ENCODE measurements at regions not wholly inside any gene's neighbourhood (a gene's known extent, or its start where the extent isn't known, plus 50 kb on each side); places are given as distances from the start of the nearest gene placed in this dataset.

- intact Hi-C loops (cut with micrococcal nuclease) = no loop called here
These were observed 238.2 kb upstream of the HTR2A start for GRCh38 chr13:47134939-47135489.

DNA sequence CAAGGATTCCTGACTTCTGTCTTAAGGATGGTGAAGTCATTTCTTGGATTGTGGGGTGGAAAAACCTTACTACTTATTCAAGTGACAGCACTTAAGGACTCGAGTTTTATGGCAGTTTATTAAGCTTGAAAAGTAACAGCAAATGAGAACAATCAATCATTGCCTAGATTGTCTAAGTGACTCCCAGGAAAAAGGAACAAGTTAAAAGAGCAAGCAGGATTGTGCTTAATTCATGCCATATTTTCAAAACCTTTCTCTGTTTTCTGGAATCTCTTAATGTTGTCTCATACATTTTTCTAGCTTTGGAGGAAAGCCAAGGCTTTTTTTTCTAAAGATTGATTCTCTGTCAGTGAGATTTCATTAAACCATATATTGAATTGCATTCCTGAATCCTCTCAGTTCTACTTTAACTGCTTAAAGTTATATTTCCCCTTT is 236.2 kb upstream of the HTR2A start:
- intact Hi-C loops (cut with micrococcal nuclease) = no loop called here

DNA sequence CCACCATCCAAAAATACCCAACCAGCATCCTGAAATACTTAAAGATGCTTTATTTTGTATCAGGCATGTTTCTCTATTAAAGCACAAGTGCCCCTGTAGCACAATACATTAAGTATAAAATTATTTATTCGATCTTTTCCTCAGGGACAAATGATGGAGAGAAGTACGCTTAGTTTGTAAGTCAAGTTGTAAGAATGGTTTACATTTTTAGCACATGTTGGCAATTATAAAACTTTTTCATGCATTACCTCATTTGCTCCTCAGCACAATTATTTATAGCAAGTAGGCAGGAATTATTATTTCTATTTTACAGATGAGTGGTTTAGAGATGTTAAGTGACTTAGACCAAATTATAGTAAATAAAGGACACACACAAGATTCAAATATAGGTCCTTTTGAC is 232.6 kb upstream of the HTR2A start:
- intact Hi-C loops (cut with micrococcal nuclease) = no loop called here

DNA sequence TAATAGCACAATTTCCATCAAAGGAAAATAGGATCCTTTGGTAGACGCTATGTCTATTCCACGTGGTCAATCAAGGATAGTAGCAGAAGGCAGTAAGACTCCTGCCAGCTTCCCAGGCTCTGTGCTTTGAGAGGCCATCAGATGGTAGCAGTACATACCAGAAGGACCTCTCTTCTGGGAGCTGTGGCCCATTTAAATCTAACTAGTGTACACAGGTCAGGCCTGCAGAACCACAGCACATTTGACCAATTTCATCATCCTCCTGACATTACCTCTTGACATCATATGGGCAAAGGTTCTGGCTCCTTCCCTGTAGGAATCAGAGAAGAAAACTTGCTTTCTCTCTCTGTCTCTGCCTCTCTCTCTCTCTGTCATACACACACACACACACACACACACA is 229.6 kb upstream of the HTR2A start:
- intact Hi-C loops (cut with micrococcal nuclease) = no loop called here

DNA sequence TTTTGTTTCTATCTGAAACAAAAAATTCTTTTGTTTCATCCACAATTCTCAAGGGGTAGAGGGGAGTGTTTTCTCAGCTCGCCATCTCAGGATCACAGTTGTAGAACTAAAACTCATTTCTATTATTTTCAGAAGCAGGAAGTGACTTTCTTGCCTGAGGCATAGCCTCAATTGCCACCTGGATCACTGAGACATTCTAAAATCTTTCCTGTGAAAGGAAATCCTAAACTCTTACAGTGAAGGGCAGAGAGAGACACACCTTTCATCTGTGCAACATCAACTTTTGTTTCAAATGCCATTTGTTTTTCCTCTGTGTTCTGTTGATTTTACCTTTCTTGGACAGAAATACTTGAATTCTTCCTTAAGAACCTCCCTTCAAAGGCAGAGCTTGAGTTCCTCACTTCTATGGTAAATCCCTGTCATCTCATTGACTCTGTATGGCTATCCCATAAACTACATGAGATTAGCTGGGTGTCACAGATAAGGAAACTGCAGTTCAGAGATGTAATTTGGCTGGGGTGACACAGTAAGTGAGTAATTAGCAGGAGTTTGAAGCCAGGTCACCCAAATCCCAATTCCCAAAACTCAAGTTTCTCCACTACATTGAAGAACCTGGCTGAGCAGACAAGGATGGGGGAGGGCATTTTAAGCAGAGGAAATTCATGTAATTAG is 224.4 kb upstream of the HTR2A start:
- intact Hi-C loops (cut with micrococcal nuclease) = no loop called here

- intact Hi-C loops (cut with micrococcal nuclease) = no loop called here
These were observed 223.4 kb upstream of the HTR2A start for GRCh38 chr13:47120282-47120681.

- intact Hi-C loops (cut with micrococcal nuclease) = no loop called here
These were observed 222.9 kb upstream of the HTR2A start for GRCh38 chr13:47119575-47120235.

DNA sequence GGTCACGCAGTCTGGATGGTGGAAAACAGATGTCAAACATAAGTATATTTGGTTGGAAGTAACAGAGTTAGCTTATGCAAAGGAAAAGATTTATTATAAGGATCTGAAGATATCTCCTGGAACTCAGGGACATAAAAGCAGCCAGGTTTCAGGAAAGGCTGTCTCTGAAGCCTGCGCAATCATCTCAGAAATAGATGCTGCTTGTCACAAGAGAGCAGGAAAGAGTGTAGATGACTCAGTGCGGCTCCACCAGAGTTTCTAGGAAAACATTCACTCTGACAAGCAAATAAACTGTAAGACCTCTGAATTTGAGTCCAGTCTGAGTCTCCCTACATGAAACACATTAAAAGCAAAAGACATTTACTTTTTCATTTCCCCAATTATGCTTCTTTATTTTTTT is 220.4 kb upstream of the HTR2A start:
- intact Hi-C loops (cut with micrococcal nuclease) = no loop called here

DNA sequence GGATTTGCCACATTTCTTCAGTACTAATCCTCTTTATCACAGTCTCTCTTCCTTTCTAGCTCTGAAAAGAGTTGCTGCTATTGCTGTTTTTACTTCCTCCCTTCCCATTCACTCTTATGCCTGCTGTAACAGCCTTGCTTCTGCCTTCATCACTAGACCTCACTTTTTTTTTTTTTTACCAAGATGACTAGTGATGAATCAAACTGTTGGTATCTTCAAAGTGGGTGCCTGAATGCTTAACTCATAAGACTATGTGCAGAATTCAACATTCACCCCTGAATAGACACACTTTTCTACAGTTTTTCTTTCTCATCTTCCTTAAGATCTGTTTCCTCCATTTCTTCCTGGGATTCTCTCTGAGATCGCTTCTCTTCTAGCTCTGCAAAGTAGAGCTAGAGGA is 217.2 kb upstream of the HTR2A start:
- intact Hi-C loops (cut with micrococcal nuclease) = no loop called here

DNA sequence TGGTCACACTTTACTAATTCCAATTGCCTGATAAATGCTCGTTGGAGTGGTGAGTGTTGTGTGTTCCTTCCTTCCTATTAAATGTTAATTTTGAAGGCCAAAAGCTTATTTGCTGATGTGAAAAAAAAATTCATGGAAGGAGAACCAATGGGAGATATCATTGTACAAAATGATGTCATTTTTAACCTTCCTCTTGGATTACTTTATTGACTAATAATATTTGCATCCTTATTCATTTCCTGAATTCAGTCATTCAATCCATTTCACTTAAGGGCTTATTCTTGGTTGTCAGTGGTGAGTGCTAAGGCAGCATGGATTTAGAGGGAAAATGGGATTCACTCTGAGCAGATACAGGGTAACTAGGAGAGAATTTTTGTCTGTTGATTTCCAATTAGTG is 216.0 kb upstream of the HTR2A start:
- intact Hi-C loops (cut with micrococcal nuclease) = no loop called here

GRCh38 chr13:47112205-47112902 is 215.5 kb upstream of the HTR2A start:
- intact Hi-C loops (cut with micrococcal nuclease) = no loop called here

GRCh38 chr13:47111499-47111898 is 214.6 kb upstream of the HTR2A start:
- intact Hi-C loops (cut with micrococcal nuclease) = no loop called here

- intact Hi-C loops (cut with micrococcal nuclease) = no loop called here
These were observed 214.0 kb upstream of the HTR2A start for GRCh38 chr13:47110833-47111240.

GRCh38 chr13:47110141-47110540 is 213.3 kb upstream of the HTR2A start:
- intact Hi-C loops (cut with micrococcal nuclease) = no loop called here

- intact Hi-C loops (cut with micrococcal nuclease) = loop anchor here (5.0 kb wide), 1 partner anchor 312 kb away; the partner anchor contains the start of gene ESD
These were observed 212.2 kb upstream of the HTR2A start for GRCh38 chr13:47109028-47109427.

GRCh38 chr13:47100214-47100853 is 203.5 kb upstream of the HTR2A start:
- intact Hi-C loops (cut with micrococcal nuclease) = no loop called here

GRCh38 chr13:47094734-47095434 is 198.0 kb upstream of the HTR2A start:
- intact Hi-C loops (cut with micrococcal nuclease) = no loop called here

DNA sequence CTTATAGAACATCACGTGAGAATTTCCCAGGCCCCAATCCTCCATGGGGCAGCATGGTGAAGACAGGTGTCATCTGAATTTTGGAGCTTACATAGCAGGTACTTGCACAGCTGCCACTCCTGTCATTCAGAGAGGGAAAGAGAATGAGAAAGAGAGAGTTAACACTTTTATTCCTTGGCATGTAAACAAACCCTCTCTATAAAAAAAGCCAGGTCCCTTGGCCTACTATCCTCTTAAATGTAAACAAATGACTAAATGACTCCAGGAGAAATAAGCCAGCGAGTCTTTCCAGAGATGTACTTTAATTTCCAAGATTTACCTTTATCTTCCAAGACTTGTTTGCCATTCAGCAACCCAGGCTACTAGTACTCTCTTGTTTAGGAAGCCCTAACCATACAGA is 195.3 kb upstream of the HTR2A start:
- intact Hi-C loops (cut with micrococcal nuclease) = no loop called here

GRCh38 chr13:47087841-47088240 is 191.0 kb upstream of the HTR2A start:
- intact Hi-C loops (cut with micrococcal nuclease) = no loop called here

DNA sequence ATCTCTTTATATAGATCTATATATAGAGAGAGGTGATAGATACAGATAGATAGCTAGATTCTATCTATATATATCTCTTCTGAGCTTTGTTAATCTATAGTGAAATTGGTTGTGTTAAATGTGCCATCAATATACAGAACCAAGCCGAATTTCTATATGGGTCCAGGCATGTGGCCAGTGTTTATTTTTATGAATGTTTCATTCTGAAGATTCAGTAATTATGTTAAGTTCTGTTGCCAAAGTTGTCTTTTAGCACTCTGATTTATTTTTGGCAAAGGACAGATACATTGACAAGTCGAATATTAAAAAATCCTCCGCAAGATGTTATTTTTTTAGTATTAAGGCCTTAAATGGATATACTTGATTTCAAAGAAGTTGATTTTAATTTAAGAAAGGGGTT is 190.4 kb upstream of the HTR2A start:
- intact Hi-C loops (cut with micrococcal nuclease) = no loop called here

GRCh38 chr13:47085346-47085745 is 188.5 kb upstream of the HTR2A start:
- intact Hi-C loops (cut with micrococcal nuclease) = no loop called here
